B cell (primary cell): ENCODE measurements at regions not wholly inside any gene's neighbourhood (a gene's known extent, or its start where the extent isn't known, plus 50 kb on each side); places are given as distances from the start of the nearest gene placed in this dataset.

Experiments
- ATAC-seq: fragments of 200-7000 bp; cut with Tn5 transposase; one replicate; pipeline ENCODE4 v1.10.0; 2021; ENCODE audit warnings: low read depth, mild to moderate bottlenecking, moderate number of reproducible peaks, moderate library complexity
- CTCF ChIA-PET: fragments of 350-600 bp; sonication (Branson Sonifier 250); formaldehyde crosslinking; loops from one replicate; lab custom pipeline; 2021; ENCODE audit warnings: antibody characterized with exemption, inconsistent platforms; lab: Charles Lee
- POLR2A ChIA-PET: fragments of 350-600 bp; sonication (Branson Sonifier 250); formaldehyde crosslinking; loops from one replicate; lab custom pipeline; 2021; ENCODE audit warnings: antibody characterized with exemption; lab: Charles Lee
- DNase-seq: peaks from one replicate; pipeline ENCODE4 v3.0.0; 2013
- H2AFZ ChIP-seq: 2 replicates; pipeline ENCODE4 v1.6.1; 2012; ENCODE audit warnings: mild to moderate bottlenecking, low read depth, low read length; ENCODE audit not compliant: insufficient read depth, poor library complexity, severe bottlenecking
- H3K27ac ChIP-seq, 2 donors: 1 replicate in 1 of 2; 2 replicates in 1 of 2; pipeline ENCODE4 v1.5.1; 2012 to 2013; ENCODE audit warnings: low read length in 2 of 2, mild to moderate bottlenecking in 2 of 2, moderate library complexity in 1 of 2
- H3K27me3 ChIP-seq, 4 experiments: fragments of 200-600 bp in 1 of 4; sonication (generic) in 1 of 4; replicated peaks in 1 of 4; 1 replicate in 2 of 4; 2 replicates in 2 of 4; pipeline versions ENCODE4 v1.6.1 to v1.7.0; 2013 to 2016; ENCODE audit warnings: low read length in 3 of 4, mild to moderate bottlenecking in 2 of 4, mixed read lengths in 1 of 4, moderate library complexity in 1 of 4; ENCODE audit not compliant: insufficient read depth in 4 of 4, control insufficient read depth in 3 of 4; ENCODE audit errors: control extremely low read depth in 1 of 4
- H3K36me3 ChIP-seq, 2 experiments: replicated peaks in 1 of 2; 1 replicate in 1 of 2; 2 replicates in 1 of 2; pipeline versions ENCODE4 v1.6.1 to v1.7.1; 2013; ENCODE audit warnings: low read length in 1 of 2; ENCODE audit not compliant: insufficient read depth in 2 of 2, control insufficient read depth in 1 of 2; ENCODE audit errors: control extremely low read depth in 1 of 2, extremely low read depth in 1 of 2
- H3K4me1 ChIP-seq, 2 donors: fragments of 200-600 bp in 1 of 2; sonication (generic) in 1 of 2; 1 replicate in 1 of 2; 2 replicates in 1 of 2; pipeline versions ENCODE4 v1.5.1 to v1.6.1; 2013 to 2017; ENCODE audit warnings: low read length in 2 of 2; ENCODE audit not compliant: control insufficient read depth in 2 of 2, insufficient read depth in 2 of 2
- H3K4me2 ChIP-seq: replicated peaks from 2 replicates; pipeline ENCODE3; 2012; ENCODE audit warnings: mild to moderate bottlenecking, low read depth, low read length; ENCODE audit not compliant: poor library complexity, severe bottlenecking
- H3K4me3 ChIP-seq, 5 experiments: fragments of 200-600 bp in 1 of 5; sonication (generic) in 1 of 5; 1 replicate in 3 of 5; 2 replicates in 2 of 5; pipeline versions ENCODE4 v1.5.1 to v1.7.0; 2011 to 2016; ENCODE audit warnings: low read length in 4 of 5, mild to moderate bottlenecking in 4 of 5, low read depth in 2 of 5, control low read depth in 1 of 5, moderate library complexity in 1 of 5; ENCODE audit not compliant: insufficient read depth in 1 of 5; ENCODE audit errors: control extremely low read depth in 1 of 5, extremely low read depth in 1 of 5
- H3K79me2 ChIP-seq: fragments of 200-600 bp; sonication (generic); one replicate; pipeline ENCODE4 v1.6.0; 2016; ENCODE audit warnings: low read length; ENCODE audit not compliant: control insufficient read depth, insufficient read depth
- H3K9ac ChIP-seq: fragments of 200-600 bp; sonication (generic); 2 replicates; pipeline ENCODE4 v1.6.1; 2017; ENCODE audit warnings: mild to moderate bottlenecking, low read length, moderate library complexity
- H3K9me3 ChIP-seq, 3 donors: one replicate each; pipeline versions ENCODE4 v1.6.1 to v1.7.1; 2013; ENCODE audit warnings: low read length in 2 of 3; ENCODE audit not compliant: control insufficient read depth in 2 of 3, insufficient read depth in 1 of 3; ENCODE audit errors: control extremely low read depth in 1 of 3
- H4K20me1 ChIP-seq: 2 replicates; pipeline ENCODE4 v1.6.0; 2012; ENCODE audit warnings: mild to moderate bottlenecking, low read length; ENCODE audit not compliant: insufficient read depth, control insufficient read depth, poor library complexity, severe bottlenecking
- H3K27ac Mint-ChIP-seq: one replicate; pipeline ENCODE4 v1.8.0; 2021; ENCODE audit warnings: mixed read lengths
- H3K27me3 Mint-ChIP-seq: one replicate; pipeline ENCODE4 v1.8.0; 2021; ENCODE audit warnings: mixed read lengths
- H3K4me1 Mint-ChIP-seq: one replicate; pipeline ENCODE4 v1.8.0; 2021; ENCODE audit warnings: mixed read lengths
- H3K4me3 Mint-ChIP-seq: one replicate; pipeline ENCODE4 v1.8.0; 2021; ENCODE audit warnings: mixed read lengths
- H3K9me3 Mint-ChIP-seq: one replicate; pipeline ENCODE4 v1.8.0; 2022; ENCODE audit warnings: mixed read lengths; ENCODE audit not compliant: insufficient read depth
- CTCF ChIP-seq: fragments of 200-600 bp; IDR thresholded peaks from one replicate; pipeline ENCODE4 v1.8.0; 2022; ENCODE audit warnings: antibody characterized with exemption, mild to moderate bottlenecking
- EZH2 ChIP-seq: IDR thresholded peaks from 2 replicates; pipeline ENCODE4 v1.6.1; 2012; ENCODE audit warnings: borderline replicate concordance, low read depth, mild to moderate bottlenecking, moderate library complexity, low read length; ENCODE audit not compliant: insufficient read depth, poor library complexity, severe bottlenecking
- WGBS: methylation state at CpG from one replicate; pipeline ENCODE4 v1.1.5; 2013; ENCODE audit warnings: missing lambda C conversion rate; ENCODE audit not compliant: insufficient coverage; 5-methylcytosine and 5-hydroxymethylcytosine counted together
- intact Hi-C: fragments of 100-400 bp; cut with micrococcal nuclease; formaldehyde crosslinking; loops from one replicate; pipeline ENCODE4 v1.10.0; 2022

GRCh38 chr5:176723440-176723839 lies 76.2 kb downstream of the TSPAN17 start:
- Mint-ChIP-seq H3K4me3 (no peak overlapping the region), H3K27me3 (peaks cover 58% of the 10 kb centered on the region), H3K4me1 (no peaks in the 10 kb centered on the region), H3K27ac (no peak overlapping the region), H3K9me3 (no peaks in the 10 kb centered on the region)
- Histone ChIP-seq H3K9ac (no peak overlapping the region), H3K36me3 (no peaks in the 10 kb centered on the region), H3K27me3 (peaks cover 0 to 27% (median 4%) of the 10 kb centered on the region in 4 experiments), H3K4me3 (no peak overlapping the region), H3K79me2 (no peaks in the 10 kb centered on the region), H3K27ac (no peak overlapping the region), H3K4me2 (no peak overlapping the region), H4K20me1 (no peaks in the 10 kb centered on the region), H3K9me3 (peaks cover 0 to 17% (median 0%) of the 10 kb centered on the region in 3 donors), H3K4me1 (no peaks in the 10 kb centered on the region), H2AFZ (no peak overlapping the region)
- POLR2A ChIA-PET: no interaction called here
- DNase-seq (no peak), ATAC-seq (no peak)
- TF ChIP-seq EZH2 (no peak), CTCF (no peak)
- 71% methylated on average over 3 of the region's 3 CpGs for WGBS
- intact Hi-C loops: no loop called here
- CTCF ChIA-PET: no interaction called here

DNA sequence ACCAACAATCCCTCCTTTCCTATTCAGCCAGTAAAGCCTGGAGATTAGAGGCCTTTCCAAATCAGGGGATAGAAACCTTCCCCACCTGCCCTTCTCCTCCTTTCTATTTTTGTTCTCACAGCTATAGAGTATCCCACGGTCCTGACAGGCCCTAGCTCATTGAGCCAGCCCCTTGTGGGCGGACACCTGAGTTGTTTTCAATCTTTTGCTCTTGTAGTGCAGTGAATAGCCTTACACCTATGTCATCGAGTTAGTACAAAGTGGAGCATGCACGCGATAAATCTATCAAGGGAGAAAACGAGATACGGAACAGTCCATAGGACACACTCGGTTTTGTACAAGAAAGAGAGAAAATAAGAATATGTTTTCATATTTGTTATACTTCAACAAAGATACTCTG lies 77.2 kb downstream of the TSPAN17 start:
- H3K9me3 ChIP-seq: peaks cover 0 to 17% (median 0%) of the 10 kb centered on the region in 3 donors
- H3K27me3 ChIP-seq: peaks cover 0 to 31% (median 4%) of the 10 kb centered on the region in 4 experiments
- H3K4me3 ChIP-seq: no peak overlapping the region
- ChIA-PET POLR2A (no interaction called here), CTCF (no interaction called here)
- TF ChIP-seq EZH2 (no peak), CTCF (no peak)
- Mint-ChIP-seq H3K27ac (no peak overlapping the region), H3K27me3 (peaks cover 53% of the 10 kb centered on the region), H3K9me3 (no peaks in the 10 kb centered on the region), H3K4me1 (no peaks in the 10 kb centered on the region), H3K4me3 (no peak overlapping the region)
- intact Hi-C loops: no loop called here
- H3K9ac ChIP-seq: no peak overlapping the region
- no peaks in the 10 kb centered on the region for H3K79me2 ChIP-seq
- no peaks in the 10 kb centered on the region for H4K20me1 ChIP-seq
- no peak overlapping the region for H2AFZ ChIP-seq
- no peaks in the 10 kb centered on the region for H3K36me3 ChIP-seq
- ATAC-seq: no peak
- no peak overlapping the region for H3K4me2 ChIP-seq
- no peak overlapping the region for H3K27ac ChIP-seq
- DNase-seq: no peak
- 64% methylated on average over 5 of the region's 8 CpGs for WGBS
- H3K4me1 ChIP-seq: no peaks in the 10 kb centered on the region
